ENCODE measurements at regions not wholly inside any gene's neighbourhood (a gene's known extent, or its start where the extent isn't known, plus 50 kb on each side); places are given as distances from the start of the nearest gene placed in this dataset.

DNA sequence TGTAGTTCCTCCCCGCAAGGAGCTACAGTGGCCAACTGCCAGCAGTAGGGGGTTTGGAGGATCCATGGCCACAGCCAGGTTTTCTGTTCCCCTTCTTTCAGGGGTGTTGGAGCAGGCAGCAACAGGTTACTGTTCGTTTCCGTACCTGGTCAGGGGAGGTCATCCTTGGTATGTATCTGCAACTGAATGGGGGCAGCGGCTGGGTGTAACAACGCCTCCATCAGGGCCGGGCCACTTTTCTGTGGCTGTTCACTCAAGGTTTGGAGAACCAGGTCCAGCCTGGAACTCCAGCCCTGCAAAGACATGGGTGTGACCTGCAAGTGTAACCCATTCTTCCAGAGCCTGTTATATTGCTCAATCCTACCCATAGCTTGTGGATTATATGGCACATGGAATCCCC, 732.3 kb upstream of the MIR17HG start:
- Histone ChIP-seq H3K36me3 (ENCODE audit: control insufficient read depth in 2 of 2, insufficient read depth in 1 of 2, low read length in 2 of 2) (no peaks in the 10 kb centered on the region), H3K9me3 (ENCODE audit: control insufficient read depth, insufficient read depth, low read depth, low read length) (no peaks in the 10 kb centered on the region), H3K27ac (ENCODE audit: extremely low read depth, low read depth, low read length) (no peak overlapping the region), H3K4me1 (ENCODE audit: control insufficient read depth, insufficient read depth, low read length) (no peaks in the 10 kb centered on the region), H3K4me3 (ENCODE audit: low read depth, low read length) (no peak overlapping the region)
- TF ChIP-seq KLF8 (tag by site-specific recombination; IDR thresholded peaks at IDR 0.05): no peak
- no peak for TF ChIP-seq EGR2 (tag by site-specific recombination; IDR thresholded peaks at IDR 0.05; ENCODE audit: low read depth)
- TF ChIP-seq ZNF148 (tag by site-specific recombination; IDR thresholded peaks at IDR 0.05; ENCODE audit: borderline replicate concordance): no peak
- TF ChIP-seq ZNF37A (tag by site-specific recombination; IDR thresholded peaks at IDR 0.05): no peak
- no peak for TF ChIP-seq KLF10 (tag by site-specific recombination; IDR thresholded peaks at IDR 0.05)
- TF ChIP-seq, protein P1, sequence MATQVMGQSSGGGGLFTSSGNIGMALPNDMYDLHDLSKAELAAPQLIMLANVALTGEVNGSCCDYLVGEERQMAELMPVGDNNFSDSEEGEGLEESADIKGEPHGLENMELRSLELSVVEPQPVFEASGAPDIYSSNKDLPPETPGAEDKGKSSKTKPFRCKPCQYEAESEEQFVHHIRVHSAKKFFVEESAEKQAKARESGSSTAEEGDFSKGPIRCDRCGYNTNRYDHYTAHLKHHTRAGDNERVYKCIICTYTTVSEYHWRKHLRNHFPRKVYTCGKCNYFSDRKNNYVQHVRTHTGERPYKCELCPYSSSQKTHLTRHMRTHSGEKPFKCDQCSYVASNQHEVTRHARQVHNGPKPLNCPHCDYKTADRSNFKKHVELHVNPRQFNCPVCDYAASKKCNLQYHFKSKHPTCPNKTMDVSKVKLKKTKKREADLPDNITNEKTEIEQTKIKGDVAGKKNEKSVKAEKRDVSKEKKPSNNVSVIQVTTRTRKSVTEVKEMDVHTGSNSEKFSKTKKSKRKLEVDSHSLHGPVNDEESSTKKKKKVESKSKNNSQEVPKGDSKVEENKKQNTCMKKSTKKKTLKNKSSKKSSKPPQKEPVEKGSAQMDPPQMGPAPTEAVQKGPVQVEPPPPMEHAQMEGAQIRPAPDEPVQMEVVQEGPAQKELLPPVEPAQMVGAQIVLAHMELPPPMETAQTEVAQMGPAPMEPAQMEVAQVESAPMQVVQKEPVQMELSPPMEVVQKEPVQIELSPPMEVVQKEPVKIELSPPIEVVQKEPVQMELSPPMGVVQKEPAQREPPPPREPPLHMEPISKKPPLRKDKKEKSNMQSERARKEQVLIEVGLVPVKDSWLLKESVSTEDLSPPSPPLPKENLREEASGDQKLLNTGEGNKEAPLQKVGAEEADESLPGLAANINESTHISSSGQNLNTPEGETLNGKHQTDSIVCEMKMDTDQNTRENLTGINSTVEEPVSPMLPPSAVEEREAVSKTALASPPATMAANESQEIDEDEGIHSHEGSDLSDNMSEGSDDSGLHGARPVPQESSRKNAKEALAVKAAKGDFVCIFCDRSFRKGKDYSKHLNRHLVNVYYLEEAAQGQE (tag by site-specific recombination; IDR thresholded peaks at IDR 0.05): no peak
- no peak for TF ChIP-seq ZNF112 (tag by site-specific recombination; IDR thresholded peaks at IDR 0.05)
- no peak for TF ChIP-seq ZNF544 (tag by site-specific recombination; IDR thresholded peaks at IDR 0.05)
- TF ChIP-seq ZNF341 (tag by site-specific recombination; IDR thresholded peaks at IDR 0.05; ENCODE audit: low read depth): no peak
- ChIA-PET POLR2A (no interaction called here), CTCF (no interaction called here)

DNA sequence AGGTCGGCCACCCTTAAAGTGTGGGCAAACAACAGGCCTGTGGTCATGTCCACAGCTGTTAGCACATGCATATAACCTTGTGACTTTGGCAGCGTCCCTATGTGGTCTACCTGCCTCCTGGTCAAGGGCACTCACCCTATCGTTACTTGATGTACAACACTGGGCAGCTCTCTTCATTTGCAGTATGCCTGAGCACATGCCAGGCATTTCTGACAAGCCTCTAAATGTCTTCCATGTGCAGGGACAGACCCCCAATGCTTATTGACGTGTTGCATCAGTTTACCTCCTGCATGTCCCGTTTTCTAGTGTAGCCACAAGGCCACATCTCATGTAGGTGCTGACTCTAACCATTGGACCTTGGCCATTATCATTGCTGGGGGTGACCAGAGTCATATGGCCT, 731.7 kb upstream of the MIR17HG start:
- Histone ChIP-seq H3K4me1 (ENCODE audit: control insufficient read depth, insufficient read depth, low read length) (no peaks in the 10 kb centered on the region), H3K36me3 (ENCODE audit: control insufficient read depth in 2 of 2, insufficient read depth in 1 of 2, low read length in 2 of 2) (no peaks in the 10 kb centered on the region), H3K4me3 (ENCODE audit: low read depth, low read length) (no peak overlapping the region), H3K9me3 (ENCODE audit: control insufficient read depth, insufficient read depth, low read depth, low read length) (no peaks in the 10 kb centered on the region), H3K27ac (ENCODE audit: extremely low read depth, low read depth, low read length) (no peak overlapping the region)
- POLR2A ChIA-PET: no interaction called here
- CTCF ChIA-PET: no interaction called here
- TF ChIP-seq ZNF148 (tag by site-specific recombination; IDR thresholded peaks at IDR 0.05; ENCODE audit: borderline replicate concordance): no peak
- no peak for TF ChIP-seq ZNF510 (tag by site-specific recombination; IDR thresholded peaks at IDR 0.05; ENCODE audit: insufficient replicate concordance)
- no peak for TF ChIP-seq SALL2 (tag by site-specific recombination; IDR thresholded peaks at IDR 0.05; ENCODE audit: borderline replicate concordance)
- TF ChIP-seq ZNF624 (tag by site-specific recombination; IDR thresholded peaks at IDR 0.05): no peak
- TF ChIP-seq ZNF19 (tag by site-specific recombination; IDR thresholded peaks at IDR 0.05; ENCODE audit: low read depth): no peak
- TF ChIP-seq ZBTB1 (tag by site-specific recombination; IDR thresholded peaks at IDR 0.05): no peak
- TF ChIP-seq GFI1B (tag by site-specific recombination; IDR thresholded peaks at IDR 0.05): no peak
- TF ChIP-seq MYNN (tag by site-specific recombination; IDR thresholded peaks at IDR 0.05; ENCODE audit: borderline replicate concordance): no peak
- no peak for TF ChIP-seq ZNF76 (tag by site-specific recombination; IDR thresholded peaks at IDR 0.05; ENCODE audit: borderline replicate concordance, low read depth)
- TF ChIP-seq IKZF3 (tag by site-specific recombination; IDR thresholded peaks at IDR 0.05): no peak
- TF ChIP-seq ZNF280D (tag by site-specific recombination; IDR thresholded peaks at IDR 0.05): no peak
- no peak for TF ChIP-seq ZNF248 (tag by site-specific recombination; IDR thresholded peaks at IDR 0.05)
- TF ChIP-seq, protein P2, sequence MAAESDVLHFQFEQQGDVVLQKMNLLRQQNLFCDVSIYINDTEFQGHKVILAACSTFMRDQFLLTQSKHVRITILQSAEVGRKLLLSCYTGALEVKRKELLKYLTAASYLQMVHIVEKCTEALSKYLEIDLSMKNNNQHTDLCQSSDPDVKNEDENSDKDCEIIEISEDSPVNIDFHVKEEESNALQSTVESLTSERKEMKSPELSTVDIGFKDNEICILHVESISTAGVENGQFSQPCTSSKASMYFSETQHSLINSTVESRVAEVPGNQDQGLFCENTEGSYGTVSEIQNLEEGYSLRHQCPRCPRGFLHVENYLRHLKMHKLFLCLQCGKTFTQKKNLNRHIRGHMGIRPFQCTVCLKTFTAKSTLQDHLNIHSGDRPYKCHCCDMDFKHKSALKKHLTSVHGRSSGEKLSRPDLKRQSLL (tag by site-specific recombination; IDR thresholded peaks at IDR 0.05): no peak
- TF ChIP-seq REPIN1 (tag by site-specific recombination; IDR thresholded peaks at IDR 0.05; ENCODE audit: low read depth): no peak

All from HEK293 (cell line).